DND-41 (cell line): ENCODE measurements at regions not wholly inside any gene's neighbourhood (a gene's known extent, or its start where the extent isn't known, plus 50 kb on each side); places are given as distances from the start of the nearest gene placed in this dataset.

Experiments
- EZH2 ChIP-seq: IDR thresholded peaks from 3 replicates; pipeline ENCODE4 v1.6.1; 2012; ENCODE audit warnings: borderline replicate concordance, low read depth, mild to moderate bottlenecking, moderate library complexity, low read length, inconsistent platforms; ENCODE audit not compliant: severe bottlenecking
- TF ChIP-seq, protein P1 (sequence below): IDR thresholded peaks from 2 replicates; pipeline ENCODE4 v1.5.1; 2012; ENCODE audit warnings: borderline replicate concordance, low read length, moderate library complexity, mild to moderate bottlenecking; ENCODE audit not compliant: poor library complexity, severe bottlenecking; ENCODE audit errors: extremely low read depth

DNA sequence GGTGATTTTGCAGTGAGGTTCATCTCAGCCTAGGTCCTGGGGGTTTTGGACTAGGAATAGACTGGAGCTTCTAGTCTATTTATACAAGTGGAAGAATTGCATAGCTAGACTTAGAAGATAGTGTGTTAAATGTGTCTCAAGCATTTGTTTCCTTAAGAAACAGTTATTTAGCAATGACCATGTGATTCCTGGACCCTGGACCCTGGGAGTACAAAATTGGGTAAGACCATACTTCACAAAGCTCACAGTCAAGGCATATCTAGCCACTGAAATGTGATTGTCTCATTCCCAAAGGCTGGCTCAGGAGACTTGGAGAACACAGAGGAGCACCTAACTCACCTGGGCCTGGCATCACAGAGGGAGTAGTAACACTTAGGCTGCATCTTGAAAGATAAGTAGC lies 754.5 kb downstream of the SATB2 start:
- TF ChIP-seq, protein P1, sequence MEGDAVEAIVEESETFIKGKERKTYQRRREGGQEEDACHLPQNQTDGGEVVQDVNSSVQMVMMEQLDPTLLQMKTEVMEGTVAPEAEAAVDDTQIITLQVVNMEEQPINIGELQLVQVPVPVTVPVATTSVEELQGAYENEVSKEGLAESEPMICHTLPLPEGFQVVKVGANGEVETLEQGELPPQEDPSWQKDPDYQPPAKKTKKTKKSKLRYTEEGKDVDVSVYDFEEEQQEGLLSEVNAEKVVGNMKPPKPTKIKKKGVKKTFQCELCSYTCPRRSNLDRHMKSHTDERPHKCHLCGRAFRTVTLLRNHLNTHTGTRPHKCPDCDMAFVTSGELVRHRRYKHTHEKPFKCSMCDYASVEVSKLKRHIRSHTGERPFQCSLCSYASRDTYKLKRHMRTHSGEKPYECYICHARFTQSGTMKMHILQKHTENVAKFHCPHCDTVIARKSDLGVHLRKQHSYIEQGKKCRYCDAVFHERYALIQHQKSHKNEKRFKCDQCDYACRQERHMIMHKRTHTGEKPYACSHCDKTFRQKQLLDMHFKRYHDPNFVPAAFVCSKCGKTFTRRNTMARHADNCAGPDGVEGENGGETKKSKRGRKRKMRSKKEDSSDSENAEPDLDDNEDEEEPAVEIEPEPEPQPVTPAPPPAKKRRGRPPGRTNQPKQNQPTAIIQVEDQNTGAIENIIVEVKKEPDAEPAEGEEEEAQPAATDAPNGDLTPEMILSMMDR: no peak
- TF ChIP-seq EZH2: no peak
